Smooth muscle cell (in vitro differentiated cells): ENCODE measurements at regions not wholly inside any gene's neighbourhood (a gene's known extent, or its start where the extent isn't known, plus 50 kb on each side); places are given as distances from the start of the nearest gene placed in this dataset.
A peak's percentile ranks its signal among the peaks of the same experiment; 100 is the strongest.

Source experiments
- DNase-seq: peaks from one replicate; lab custom pipeline; 2025; ENCODE audit not compliant: unreplicated experiment; lab: John Stamatoyannopoulos, UW
- H2AFZ ChIP-seq: fragments of 200-600 bp; sonication (generic); 2 replicates; pipeline ENCODE4 v1.6.0; 2016; ENCODE audit warnings: antibody characterized with exemption, low read depth, mild to moderate bottlenecking
- H3F3A ChIP-seq: fragments of 200-600 bp; sonication (generic); 2 replicates; pipeline ENCODE4 v1.6.0; 2017; ENCODE audit warnings: antibody characterized with exemption, low read depth
- H3K27ac ChIP-seq: fragments of 200-600 bp; sonication (generic); 2 replicates; pipeline ENCODE4 v1.5.1; 2016; ENCODE audit warnings: low read depth, mild to moderate bottlenecking
- H3K27me3 ChIP-seq: fragments of 200-600 bp; sonication (generic); 2 replicates; pipeline ENCODE4 v1.6.1; 2016; ENCODE audit warnings: low read depth, mild to moderate bottlenecking
- H3K36me3 ChIP-seq: fragments of 200-600 bp; sonication (generic); 2 replicates; pipeline ENCODE4 v1.5.1; 2016; ENCODE audit warnings: low read depth
- H3K4me1 ChIP-seq: fragments of 200-600 bp; sonication (generic); 2 replicates; pipeline ENCODE4 v1.5.1; 2016; ENCODE audit warnings: low read depth
- H3K4me2 ChIP-seq: fragments of 200-600 bp; sonication (generic); 2 replicates; pipeline ENCODE4 v1.6.0; 2016; ENCODE audit warnings: mild to moderate bottlenecking
- H3K4me3 ChIP-seq: fragments of 200-600 bp; sonication (generic); 2 replicates; pipeline ENCODE4 v1.5.1; 2016; ENCODE audit warnings: mild to moderate bottlenecking
- H3K79me2 ChIP-seq: fragments of 200-600 bp; sonication (generic); 2 replicates; pipeline ENCODE4 v1.6.0; 2016; ENCODE audit warnings: low read depth, mild to moderate bottlenecking
- H3K9ac ChIP-seq: fragments of 200-600 bp; sonication (generic); 2 replicates; pipeline ENCODE4 v1.6.0; 2016; ENCODE audit warnings: low read depth
- H3K9me3 ChIP-seq: fragments of 200-600 bp; sonication (generic); replicated peaks from 2 replicates; pipeline ENCODE4 v1.5.1; 2016; ENCODE audit warnings: low read depth
- H4K20me1 ChIP-seq: fragments of 200-600 bp; sonication (generic); 2 replicates; pipeline ENCODE4 v1.6.0; 2016; ENCODE audit warnings: low read depth
- WGBS: methylation state at CpG from one replicate; pipeline ENCODE4 v1.1.7; 2016; ENCODE audit warnings: low lambda C conversion rate; 5-methylcytosine and 5-hydroxymethylcytosine counted together
- TF ChIP-seq, protein P1 (sequence below): fragments of 200-600 bp; sonication (generic); IDR thresholded peaks from 2 replicates; pipeline ENCODE4 v1.5.1; 2017; ENCODE audit warnings: borderline replicate concordance, mild to moderate bottlenecking, antibody characterized with exemption; ENCODE audit not compliant: insufficient read depth, poor library complexity, severe bottlenecking

DNA sequence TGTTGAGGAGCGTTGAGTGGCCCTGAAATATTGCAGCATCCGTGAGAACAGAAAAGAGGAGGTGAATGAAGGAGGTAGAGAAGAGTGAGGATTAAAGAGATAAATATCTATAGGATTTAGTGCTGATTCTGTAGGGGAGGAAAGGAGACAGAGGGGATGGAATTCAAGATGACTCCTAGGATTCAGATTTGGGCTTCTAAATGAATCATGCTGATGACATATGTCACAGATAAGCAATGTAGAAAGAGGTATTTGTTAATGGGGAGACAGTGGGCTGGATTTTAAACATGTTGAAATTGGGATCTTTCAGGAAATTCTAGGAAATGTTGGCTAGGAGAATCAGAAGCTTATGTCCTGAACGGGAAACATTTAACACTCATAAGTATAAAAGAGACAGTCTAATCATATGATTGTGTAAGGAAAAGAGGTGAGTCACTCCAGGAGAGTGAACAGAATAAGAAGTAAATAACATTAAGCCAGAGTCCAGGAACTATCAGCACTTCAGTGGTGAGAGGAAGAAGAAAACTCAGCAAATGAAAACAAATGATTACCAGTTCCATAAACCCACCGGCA is 58.1 kb upstream of the DIO2 start:
- Histone ChIP-seq H3K9ac (no peak overlapping the region), H3K27me3 (no peaks in the 10 kb centered on the region), H3K9me3 (no peaks in the 10 kb centered on the region), H3K4me2 (peak overlapping the region; percentile 15), H3K4me3 (no peak overlapping the region), H3K79me2 (no peaks in the 10 kb centered on the region), H4K20me1 (no peaks in the 10 kb centered on the region), H3F3A (no peaks in the 10 kb centered on the region), H3K27ac (no peak overlapping the region), H3K4me1 (no peaks in the 10 kb centered on the region), H2AFZ (no peak overlapping the region), H3K36me3 (no peaks in the 10 kb centered on the region)
- no peak for DNase-seq
- WGBS: 70% methylated on average over 4 of the region's 4 CpGs
- TF ChIP-seq, protein P1, sequence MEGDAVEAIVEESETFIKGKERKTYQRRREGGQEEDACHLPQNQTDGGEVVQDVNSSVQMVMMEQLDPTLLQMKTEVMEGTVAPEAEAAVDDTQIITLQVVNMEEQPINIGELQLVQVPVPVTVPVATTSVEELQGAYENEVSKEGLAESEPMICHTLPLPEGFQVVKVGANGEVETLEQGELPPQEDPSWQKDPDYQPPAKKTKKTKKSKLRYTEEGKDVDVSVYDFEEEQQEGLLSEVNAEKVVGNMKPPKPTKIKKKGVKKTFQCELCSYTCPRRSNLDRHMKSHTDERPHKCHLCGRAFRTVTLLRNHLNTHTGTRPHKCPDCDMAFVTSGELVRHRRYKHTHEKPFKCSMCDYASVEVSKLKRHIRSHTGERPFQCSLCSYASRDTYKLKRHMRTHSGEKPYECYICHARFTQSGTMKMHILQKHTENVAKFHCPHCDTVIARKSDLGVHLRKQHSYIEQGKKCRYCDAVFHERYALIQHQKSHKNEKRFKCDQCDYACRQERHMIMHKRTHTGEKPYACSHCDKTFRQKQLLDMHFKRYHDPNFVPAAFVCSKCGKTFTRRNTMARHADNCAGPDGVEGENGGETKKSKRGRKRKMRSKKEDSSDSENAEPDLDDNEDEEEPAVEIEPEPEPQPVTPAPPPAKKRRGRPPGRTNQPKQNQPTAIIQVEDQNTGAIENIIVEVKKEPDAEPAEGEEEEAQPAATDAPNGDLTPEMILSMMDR: no peak

DNA sequence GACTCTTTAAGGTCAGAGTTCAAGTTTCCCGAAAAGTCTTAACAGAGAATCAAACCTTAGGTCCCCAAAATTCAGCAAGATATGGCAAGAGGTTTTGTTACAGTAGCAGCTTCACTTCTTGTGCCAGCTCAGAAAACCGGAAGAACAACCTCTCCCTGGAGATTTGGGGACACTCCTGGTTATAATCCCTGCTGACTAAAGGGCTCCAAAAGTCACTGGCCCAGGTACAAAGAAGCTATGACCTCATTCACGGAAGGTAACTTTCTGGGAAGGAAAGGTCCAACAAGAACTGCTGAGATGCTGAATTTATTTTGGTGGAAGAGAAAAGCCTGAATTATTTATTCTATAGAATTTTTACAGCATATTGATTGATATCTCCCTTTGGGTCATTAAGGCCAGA is 55.6 kb upstream of the DIO2 start:
- H3K27me3 ChIP-seq: no peaks in the 10 kb centered on the region

GRCh38 chr14:80264702-80265101 is 53.4 kb upstream of the DIO2 start:
- no peaks in the 10 kb centered on the region for H3F3A ChIP-seq
- H4K20me1 ChIP-seq: no peaks in the 10 kb centered on the region
- H3K9ac ChIP-seq: no peak overlapping the region
- H3K27me3 ChIP-seq: no peaks in the 10 kb centered on the region
- no peak for DNase-seq
- H3K9me3 ChIP-seq: no peaks in the 10 kb centered on the region
- no peak overlapping the region for H3K27ac ChIP-seq
- H3K4me2 ChIP-seq: no peak overlapping the region
- H3K4me3 ChIP-seq: no peak overlapping the region
- H3K79me2 ChIP-seq: no peaks in the 10 kb centered on the region
- H3K4me1 ChIP-seq: no peaks in the 10 kb centered on the region
- 91% methylated on average over 3 of the region's 3 CpGs for WGBS
- no peaks in the 10 kb centered on the region for H3K36me3 ChIP-seq
- TF ChIP-seq, protein P1: no peak
- no peak overlapping the region for H2AFZ ChIP-seq

More for the DNA sequence above, 55.6 kb upstream of the DIO2 start:
- Histone ChIP-seq H3K9ac (no peak overlapping the region), H3K79me2 (no peaks in the 10 kb centered on the region), H3K4me2 (no peak overlapping the region), H4K20me1 (no peaks in the 10 kb centered on the region), H3K36me3 (no peaks in the 10 kb centered on the region), H3K4me3 (no peak overlapping the region), H3K4me1 (no peaks in the 10 kb centered on the region), H3K9me3 (no peaks in the 10 kb centered on the region), H3F3A (no peaks in the 10 kb centered on the region), H2AFZ (no peak overlapping the region), H3K27ac (no peak overlapping the region)
- TF ChIP-seq, protein P1: no peak
- WGBS: 90% methylated on average over 3 of the region's 3 CpGs
- DNase-seq: no peak
